Upper lobe of left lung (tissue), 6 donors: ENCODE measurements at regions not wholly inside any gene's neighbourhood (a gene's known extent, or its start where the extent isn't known, plus 50 kb on each side); places are given as distances from the start of the nearest gene placed in this dataset.

Source experiments
- ATAC-seq, 2 donors: fragments of 200-7000 bp; cut with Tn5 transposase; one replicate each; pipeline ENCODE4 v1.9.1; 2022; ENCODE audit warnings: mild to moderate bottlenecking in 2 of 2, moderate library complexity in 2 of 2; ENCODE audit not compliant: low FRiP score in 2 of 2
- DNase-seq, 2 donors: peaks; one replicate each; pipeline ENCODE4 v3.0.0-alpha.2; 2019 to 2020
- H3K27ac ChIP-seq, 4 donors: fragments of 200-600 bp; sonication (generic); one replicate each; pipeline ENCODE4 v1.5.1; 2016 to 2019
- H3K27me3 ChIP-seq, 4 donors: fragments of 200-600 bp; sonication (generic); one replicate each; pipeline ENCODE4 v1.5.1; 2017 to 2019
- H3K36me3 ChIP-seq, 4 donors: fragments of 200-600 bp; sonication (generic); one replicate each; pipeline ENCODE4 v1.5.1; 2016 to 2019
- H3K4me1 ChIP-seq, 4 donors: fragments of 200-600 bp; sonication (generic); one replicate each; pipeline ENCODE4 v1.5.1; 2018 to 2019
- H3K4me3 ChIP-seq, 4 donors: fragments of 200-600 bp; sonication (generic); one replicate each; pipeline ENCODE4 v1.5.1; 2017 to 2019; ENCODE audit warnings: mild to moderate bottlenecking in 2 of 4, moderate library complexity in 1 of 4
- H3K9me3 ChIP-seq, 4 donors: fragments of 200-600 bp; sonication (generic); one replicate each; pipeline ENCODE4 v1.5.1; 2018 to 2019
- EP300 ChIP-seq, 4 donors: sonication (generic); formaldehyde crosslinking; IDR thresholded peaks; one replicate each; pipeline ENCODE4 v1.5.1; 2017; ENCODE audit warnings: antibody characterized with exemption in 4 of 4, control low read depth in 2 of 4
- POLR2A ChIP-seq, 4 donors: fragments of 450-650 bp; IDR thresholded peaks; one replicate each; pipeline ENCODE4 v1.5.1; 2016 to 2017; ENCODE audit warnings: antibody characterized with exemption in 4 of 4, mild to moderate bottlenecking in 2 of 4
- POLR2AphosphoS5 ChIP-seq, 2 donors: sonication (generic); formaldehyde crosslinking; IDR thresholded peaks; one replicate each; pipeline ENCODE4 v1.5.1; 2017; ENCODE audit warnings: antibody characterized with exemption in 2 of 2
- WGBS, 2 donors: methylation state at CpG; one replicate each; pipeline ENCODE4 v1.1.5; 2017 to 2018; 5-methylcytosine and 5-hydroxymethylcytosine counted together
- TF ChIP-seq, protein P1 (sequence below), 6 experiments: fragments of 450-650 bp in 4 of 6; fragments of 200-600 bp in 2 of 6; sonication (generic) in 2 of 6; IDR thresholded peaks; one replicate each; pipeline ENCODE4 v1.5.1; 2016 to 2019; ENCODE audit warnings: antibody characterized with exemption in 6 of 6
- donor health status: DM: no; HTN: no; CAD: no; lungs with moderate emphysema.
- donor health status: DM: no; HTN: yes; CAD: no; lungs with severe emphysema.

DNA sequence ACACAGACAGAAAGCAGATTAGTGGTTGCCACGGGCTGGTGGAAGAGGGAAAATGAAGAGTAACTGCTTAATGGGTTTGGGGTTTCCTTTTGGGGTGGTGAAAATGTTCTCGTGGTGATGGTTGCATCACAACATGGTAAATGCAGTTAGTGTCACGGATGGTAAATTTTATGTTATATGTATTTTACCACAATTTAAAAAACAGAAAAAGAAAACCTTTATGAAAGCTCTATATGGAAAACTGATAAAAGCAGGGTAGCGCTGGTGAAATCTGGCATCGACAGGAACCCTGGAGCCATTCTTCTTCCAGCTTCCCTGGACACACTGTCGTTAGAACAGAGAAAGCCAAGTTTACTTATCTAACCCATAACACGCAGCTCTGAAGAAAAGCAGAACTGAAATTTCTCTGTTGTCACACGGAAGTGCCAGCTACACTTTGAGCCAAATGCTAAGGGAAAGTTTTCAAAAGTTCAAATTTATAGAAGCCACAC is 287.7 kb upstream of the NR2F2 start:
- Histone ChIP-seq H3K36me3 (no peaks in the 10 kb centered on the region), H3K9me3 (no peaks in the 10 kb centered on the region), H3K4me3 (no peak overlapping the region), H3K27me3 (no peaks in the 10 kb centered on the region), H3K27ac (no peak overlapping the region), H3K4me1 (peaks cover 0 to 9% (median 2%) of the 10 kb centered on the region in 4 donors)
- ATAC-seq (no peak), DNase-seq (no peak)
- no peak for TF ChIP-seq EP300 (IDR thresholded peaks at IDR 0.05)
- TF ChIP-seq POLR2A (IDR thresholded peaks at IDR 0.05): no peak
- no peak for TF ChIP-seq POLR2AphosphoS5 (IDR thresholded peaks at IDR 0.05)
- TF ChIP-seq, protein P1, sequence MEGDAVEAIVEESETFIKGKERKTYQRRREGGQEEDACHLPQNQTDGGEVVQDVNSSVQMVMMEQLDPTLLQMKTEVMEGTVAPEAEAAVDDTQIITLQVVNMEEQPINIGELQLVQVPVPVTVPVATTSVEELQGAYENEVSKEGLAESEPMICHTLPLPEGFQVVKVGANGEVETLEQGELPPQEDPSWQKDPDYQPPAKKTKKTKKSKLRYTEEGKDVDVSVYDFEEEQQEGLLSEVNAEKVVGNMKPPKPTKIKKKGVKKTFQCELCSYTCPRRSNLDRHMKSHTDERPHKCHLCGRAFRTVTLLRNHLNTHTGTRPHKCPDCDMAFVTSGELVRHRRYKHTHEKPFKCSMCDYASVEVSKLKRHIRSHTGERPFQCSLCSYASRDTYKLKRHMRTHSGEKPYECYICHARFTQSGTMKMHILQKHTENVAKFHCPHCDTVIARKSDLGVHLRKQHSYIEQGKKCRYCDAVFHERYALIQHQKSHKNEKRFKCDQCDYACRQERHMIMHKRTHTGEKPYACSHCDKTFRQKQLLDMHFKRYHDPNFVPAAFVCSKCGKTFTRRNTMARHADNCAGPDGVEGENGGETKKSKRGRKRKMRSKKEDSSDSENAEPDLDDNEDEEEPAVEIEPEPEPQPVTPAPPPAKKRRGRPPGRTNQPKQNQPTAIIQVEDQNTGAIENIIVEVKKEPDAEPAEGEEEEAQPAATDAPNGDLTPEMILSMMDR (IDR thresholded peaks at IDR 0.05): no peak
- 41 to 47% methylated on average over 8 of the region's 8 CpGs for WGBS, 2 donors

DNA sequence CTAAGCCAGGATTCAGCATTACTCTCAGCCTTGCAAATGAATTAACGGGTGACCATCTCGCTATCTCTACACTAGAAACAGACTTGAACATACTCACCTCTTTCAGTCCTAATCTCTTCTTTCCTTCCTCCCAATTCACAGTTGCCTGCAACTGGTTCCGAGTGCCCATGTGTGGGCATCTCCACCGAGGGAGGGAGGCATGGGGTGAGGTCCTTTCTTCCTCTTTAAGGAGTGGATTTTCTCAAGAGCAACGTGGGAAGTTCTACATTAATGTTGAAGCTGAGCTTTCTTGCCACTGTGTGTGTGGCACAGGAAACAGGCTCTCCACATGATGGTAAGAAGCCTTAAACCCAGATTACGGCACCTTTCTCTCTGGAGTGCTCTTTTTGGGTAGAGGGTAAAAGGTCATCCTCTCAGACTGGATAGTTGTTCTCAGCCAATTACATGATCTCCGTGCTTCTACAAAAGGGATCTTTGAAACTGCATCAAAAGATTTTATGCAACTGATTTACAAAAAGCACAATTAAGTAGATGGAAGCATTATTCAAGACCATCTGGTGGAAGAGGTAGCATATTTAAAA is 286.8 kb upstream of the NR2F2 start:
- peaks cover 0 to 9% (median 2%) of the 10 kb centered on the region in 4 donors for H3K4me1 ChIP-seq
- no peak overlapping the region for H3K27ac ChIP-seq
- H3K36me3 ChIP-seq: no peaks in the 10 kb centered on the region
- WGBS, 2 donors: 65 to 79% methylated on average over 7 of the region's 7 CpGs
- H3K9me3 ChIP-seq: no peaks in the 10 kb centered on the region
- no peak overlapping the region for H3K4me3 ChIP-seq
- H3K27me3 ChIP-seq: no peaks in the 10 kb centered on the region
- TF ChIP-seq, protein P1 (IDR thresholded peaks at IDR 0.05): no peak
- TF ChIP-seq POLR2AphosphoS5 (IDR thresholded peaks at IDR 0.05): no peak
- TF ChIP-seq POLR2A (IDR thresholded peaks at IDR 0.05): no peak
- TF ChIP-seq EP300 (IDR thresholded peaks at IDR 0.05): no peak
- ATAC-seq (no peak), DNase-seq (no peak)

DNA sequence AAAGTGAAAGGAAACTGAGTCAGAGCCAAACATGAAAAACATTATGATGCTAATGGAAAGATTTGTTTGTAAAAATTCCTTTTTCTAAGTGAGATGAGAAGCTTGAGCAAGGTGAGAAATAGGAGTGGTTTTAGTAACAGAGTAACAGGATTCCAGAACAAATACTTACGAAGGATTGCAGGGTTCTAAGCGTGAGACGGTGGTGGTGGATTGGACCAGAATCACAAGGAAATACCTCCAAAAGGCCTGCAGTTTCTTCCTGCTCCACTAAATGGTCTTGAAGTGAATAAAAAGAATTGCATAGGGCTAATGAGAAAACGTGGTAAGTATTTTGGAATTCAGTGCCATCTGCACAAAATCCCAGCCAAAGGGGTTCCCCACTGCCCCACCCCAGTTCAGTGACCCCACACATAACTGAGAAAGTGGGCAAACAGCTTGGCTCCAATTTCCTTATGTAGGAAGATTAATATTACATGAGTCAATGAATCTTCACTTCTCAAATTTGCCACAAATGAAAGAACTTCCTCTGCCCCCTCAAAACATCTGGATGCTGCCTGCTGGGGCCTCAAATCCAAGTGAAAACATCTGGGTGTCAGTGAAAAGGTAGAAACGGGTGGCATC is 283.8 kb upstream of the NR2F2 start:
- no peaks in the 10 kb centered on the region for H3K9me3 ChIP-seq
- no peak for DNase-seq
- peak overlapping the region in 2 of 4 donors; percentile 2 to 27 for H3K27ac ChIP-seq
- TF ChIP-seq POLR2A (IDR thresholded peaks at IDR 0.05) (no peak), POLR2AphosphoS5 (IDR thresholded peaks at IDR 0.05) (no peak), EP300 (IDR thresholded peaks at IDR 0.05) (no peak)
- TF ChIP-seq, protein P1 (IDR thresholded peaks at IDR 0.05): no peak
- no peaks in the 10 kb centered on the region for H3K36me3 ChIP-seq
- 73 to 78% methylated on average over 5 of the region's 5 CpGs for WGBS, 2 donors
- no peaks in the 10 kb centered on the region for H3K27me3 ChIP-seq
- no peak overlapping the region for H3K4me3 ChIP-seq
- peaks cover 0 to 9% (median 5%) of the 10 kb centered on the region in 4 donors for H3K4me1 ChIP-seq
- ATAC-seq: no peak

DNA sequence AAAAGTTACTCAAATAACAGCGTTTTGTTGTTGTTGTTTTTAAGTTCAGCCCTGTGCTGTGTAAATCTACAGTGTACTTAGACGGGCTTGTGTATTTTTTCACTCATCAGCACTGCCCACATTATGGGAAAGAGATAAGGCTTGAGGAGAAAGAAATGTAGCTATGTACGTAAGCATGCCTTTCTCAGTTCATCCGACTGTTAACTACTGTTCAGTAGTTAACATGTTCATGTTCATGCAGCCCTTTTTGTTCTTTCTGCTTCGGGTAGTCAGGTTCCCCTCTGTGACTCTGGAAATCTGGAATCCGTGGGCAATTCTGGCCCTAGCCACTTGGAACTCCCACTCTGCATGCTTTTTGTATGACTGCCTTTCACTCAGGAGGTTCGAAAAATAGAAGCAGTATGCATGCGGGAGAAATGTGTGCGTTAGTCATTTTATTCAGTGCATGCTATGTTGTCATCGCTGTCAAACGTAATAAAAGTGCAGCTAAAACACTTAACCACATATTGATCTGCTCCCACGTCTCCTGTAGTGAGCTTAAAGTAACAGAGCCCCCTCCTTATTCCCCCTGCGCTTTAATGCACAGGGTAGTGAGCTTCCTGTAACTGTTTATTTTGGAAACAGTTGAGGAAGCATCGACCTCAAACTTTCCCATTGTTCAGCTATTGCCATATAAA is 283.1 kb upstream of the NR2F2 start:
- no peaks in the 10 kb centered on the region for H3K36me3 ChIP-seq
- ATAC-seq: peak in 1 of 2 donors; percentile 51
- peaks cover under 1 to 9% (median 6%) of the 10 kb centered on the region in 4 donors for H3K4me1 ChIP-seq
- peak overlapping the region in 2 of 4 donors; percentile 2 to 27 for H3K27ac ChIP-seq
- H3K27me3 ChIP-seq: no peaks in the 10 kb centered on the region
- H3K4me3 ChIP-seq: no peak overlapping the region
- H3K9me3 ChIP-seq: no peaks in the 10 kb centered on the region
- WGBS, 2 donors: 42 to 45% methylated on average over 14 of the region's 14 CpGs
- TF ChIP-seq POLR2AphosphoS5 (IDR thresholded peaks at IDR 0.05) (no peak), EP300 (IDR thresholded peaks at IDR 0.05) (no peak), POLR2A (IDR thresholded peaks at IDR 0.05) (no peak)
- TF ChIP-seq, protein P1 (IDR thresholded peaks at IDR 0.05): no peak
- DNase-seq: no peak
